ENCODE measurements at regions not wholly inside any gene's neighbourhood (a gene's known extent, or its start where the extent isn't known, plus 50 kb on each side); places are given as distances from the start of the nearest gene placed in this dataset.

GRCh38 chr14:76699209-76699938 lies 61.9 kb upstream of the VASH1 start:
- TF ChIP-seq EZH2phosphoT487 (IDR thresholded peaks at IDR 0.05; ENCODE audit: low read length), result no peak
- TF ChIP-seq CTCF (IDR thresholded peaks at IDR 0.05; ENCODE audit: low read length), result no peak
- no peak for TF ChIP-seq EZH2 (optimal IDR thresholded peaks at IDR 0.05; ENCODE audit: low read depth, low read length)

Measured in MM.1S (cell line).